Epidermal melanocyte (primary cell): ENCODE measurements at regions not wholly inside any gene's neighbourhood (a gene's known extent, or its start where the extent isn't known, plus 50 kb on each side); places are given as distances from the start of the nearest gene placed in this dataset.

Experiments used
- DNase-seq: peaks from one replicate; pipeline ENCODE4 v3.0.0; 2011; ENCODE audit warnings: low spot score; ENCODE audit not compliant: insufficient read length

- DNase-seq, result no peak
These were observed 332.9 kb downstream of the PTEN start for GRCh38 chr10:88196291-88196690.

GRCh38 chr10:88198023-88198422 lies 334.6 kb downstream of the PTEN start:
- DNase-seq, result no peak

- peak; percentile 53 for DNase-seq
These were observed 337.0 kb downstream of the PTEN start for GRCh38 chr10:88200312-88201032.

- no peak for DNase-seq
These were observed 342.5 kb downstream of the PTEN start for GRCh38 chr10:88205842-88206446.

- DNase-seq, result no peak
These were observed 343.7 kb downstream of the PTEN start for GRCh38 chr10:88207121-88207546.

GRCh38 chr10:88209231-88209630 lies 345.8 kb downstream of the PTEN start:
- DNase-seq, result no peak

- DNase-seq, result no peak
These were observed 346.6 kb downstream of the PTEN start for GRCh38 chr10:88209837-88210561.

GRCh38 chr10:88211230-88211629 lies 347.8 kb downstream of the PTEN start:
- DNase-seq, result no peak

- no peak for DNase-seq
These were observed 348.6 kb downstream of the PTEN start for GRCh38 chr10:88212069-88212468.

GRCh38 chr10:88213065-88213605 lies 349.7 kb downstream of the PTEN start:
- DNase-seq, result peak; percentile 72

- DNase-seq, result no peak
These were observed 353.6 kb downstream of the PTEN start for GRCh38 chr10:88216976-88217375.

- DNase-seq, result no peak
These were observed 354.9 kb downstream of the PTEN start for GRCh38 chr10:88218362-88218761.

GRCh38 chr10:88219753-88220152 lies 356.3 kb downstream of the PTEN start:
- no peak for DNase-seq

- DNase-seq, result no peak
These were observed 357.9 kb downstream of the PTEN start for GRCh38 chr10:88221010-88221973.

- DNase-seq, result no peak
These were observed 359.5 kb downstream of the PTEN start for GRCh38 chr10:88222881-88223280.
